ENCODE measurements at regions not wholly inside any gene's neighbourhood (a gene's known extent, or its start where the extent isn't known, plus 50 kb on each side); places are given as distances from the start of the nearest gene placed in this dataset.

- TF ChIP-seq CTCF (IDR thresholded peaks at IDR 0.05; ENCODE audit: insufficient read depth, low read length, poor library complexity, severe bottlenecking) = no peak
- TF ChIP-seq EZH2phosphoT487 (conservative IDR thresholded peaks at IDR 0.05; ENCODE audit: low read length) = no peak
Observed at GRCh38 chr20:53871541-53871940, 198.9 kb downstream of the BCAS1 start.

All from SU-DHL-6 (cell line).